GM12875 (cell line): ENCODE measurements at regions not wholly inside any gene's neighbourhood (a gene's known extent, or its start where the extent isn't known, plus 50 kb on each side); places are given as distances from the start of the nearest gene placed in this dataset.

ENCODE experiments used
- H3K4me3 ChIP-seq: one replicate; pipeline ENCODE4 v1.5.1; 2011; ENCODE audit warnings: low read depth, low read length, control low read depth
- CTCF ChIP-seq: IDR thresholded peaks from 2 replicates; pipeline ENCODE4 v1.5.1; 2011; ENCODE audit warnings: low read depth, mild to moderate bottlenecking, control low read depth, inconsistent platforms, low read length, moderate library complexity, borderline replicate concordance; ENCODE audit not compliant: insufficient read depth

GRCh38 chr3:30170681-30171438 lies 435.5 kb upstream of the TGFBR2 start:
- TF ChIP-seq CTCF = no peak
- H3K4me3 ChIP-seq = no peak overlapping the region

GRCh38 chr3:30174357-30174756 lies 432.0 kb upstream of the TGFBR2 start:
- no peak overlapping the region for H3K4me3 ChIP-seq
- no peak for TF ChIP-seq CTCF

GRCh38 chr3:30180310-30181177 lies 425.9 kb upstream of the TGFBR2 start:
- H3K4me3 ChIP-seq = no peak overlapping the region
- TF ChIP-seq CTCF = no peak

GRCh38 chr3:30181178-30181465 lies 425.3 kb upstream of the TGFBR2 start:
- no peak for TF ChIP-seq CTCF

GRCh38 chr3:30181581-30181980 lies 424.8 kb upstream of the TGFBR2 start:
- TF ChIP-seq CTCF = no peak
- H3K4me3 ChIP-seq = no peak overlapping the region

More at GRCh38 chr3:30181178-30181465, 425.3 kb upstream of the TGFBR2 start:
- H3K4me3 ChIP-seq = no peak overlapping the region

- H3K4me3 ChIP-seq = no peak overlapping the region
- no peak for TF ChIP-seq CTCF
These were observed 423.0 kb upstream of the TGFBR2 start for GRCh38 chr3:30183421-30183820.
